ENCODE measurements at regions not wholly inside any gene's neighbourhood (a gene's known extent, or its start where the extent isn't known, plus 50 kb on each side); places are given as distances from the start of the nearest gene placed in this dataset.

DNA sequence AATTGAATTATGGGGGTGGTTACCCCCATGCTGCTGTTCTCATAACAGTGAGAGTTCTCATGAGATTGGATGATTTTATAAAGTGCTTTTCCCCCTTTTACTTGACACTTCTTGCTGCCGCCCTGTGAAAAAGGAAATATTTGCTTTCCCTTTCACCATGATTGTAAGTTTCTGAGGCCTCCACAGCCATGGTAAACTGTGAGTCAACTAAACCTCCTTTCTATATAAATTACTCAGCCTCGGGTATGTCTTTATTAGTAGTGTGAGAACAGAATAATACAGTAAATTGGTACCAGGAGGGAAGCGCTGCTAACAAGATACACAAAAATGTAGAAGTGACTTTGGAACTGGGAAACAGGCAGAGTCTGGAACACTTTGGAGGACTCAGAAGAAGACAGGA lies 1070.8 kb downstream of the FAM133A start:
- TF ChIP-seq, protein P1, sequence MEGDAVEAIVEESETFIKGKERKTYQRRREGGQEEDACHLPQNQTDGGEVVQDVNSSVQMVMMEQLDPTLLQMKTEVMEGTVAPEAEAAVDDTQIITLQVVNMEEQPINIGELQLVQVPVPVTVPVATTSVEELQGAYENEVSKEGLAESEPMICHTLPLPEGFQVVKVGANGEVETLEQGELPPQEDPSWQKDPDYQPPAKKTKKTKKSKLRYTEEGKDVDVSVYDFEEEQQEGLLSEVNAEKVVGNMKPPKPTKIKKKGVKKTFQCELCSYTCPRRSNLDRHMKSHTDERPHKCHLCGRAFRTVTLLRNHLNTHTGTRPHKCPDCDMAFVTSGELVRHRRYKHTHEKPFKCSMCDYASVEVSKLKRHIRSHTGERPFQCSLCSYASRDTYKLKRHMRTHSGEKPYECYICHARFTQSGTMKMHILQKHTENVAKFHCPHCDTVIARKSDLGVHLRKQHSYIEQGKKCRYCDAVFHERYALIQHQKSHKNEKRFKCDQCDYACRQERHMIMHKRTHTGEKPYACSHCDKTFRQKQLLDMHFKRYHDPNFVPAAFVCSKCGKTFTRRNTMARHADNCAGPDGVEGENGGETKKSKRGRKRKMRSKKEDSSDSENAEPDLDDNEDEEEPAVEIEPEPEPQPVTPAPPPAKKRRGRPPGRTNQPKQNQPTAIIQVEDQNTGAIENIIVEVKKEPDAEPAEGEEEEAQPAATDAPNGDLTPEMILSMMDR (IDR thresholded peaks at IDR 0.05; ENCODE audit: low read depth, low read length, poor library complexity, severe bottlenecking) = no peak
- no peak for TF ChIP-seq EZH2phosphoT487 (IDR thresholded peaks at IDR 0.05; ENCODE audit: borderline replicate concordance, low read length)

Data from DOHH2 (cell line).